SK-N-MC (cell line): ENCODE measurements at regions not wholly inside any gene's neighbourhood (a gene's known extent, or its start where the extent isn't known, plus 50 kb on each side); places are given as distances from the start of the nearest gene placed in this dataset.

ENCODE experiments used
- EZH2 ChIP-seq: fragments of 200-600 bp; sonication (generic); IDR thresholded peaks from one replicate; pipeline ENCODE4 v1.6.1; 2017; ENCODE audit warnings: antibody characterized with exemption
- FOXP2 ChIP-seq: optimal IDR thresholded peaks from 2 replicates; pipeline ENCODE3; 2011; ENCODE audit warnings: mild to moderate bottlenecking, moderate library complexity; ENCODE audit not compliant: insufficient read depth; ENCODE audit errors: extremely low read length, control extremely low read depth
- POLR2AphosphoS5 ChIP-seq: IDR thresholded peaks from 2 replicates; pipeline ENCODE4 v1.6.1; 2012; ENCODE audit warnings: mild to moderate bottlenecking, low read depth, low read length, borderline replicate concordance

- TF ChIP-seq EZH2 (no peak), POLR2AphosphoS5 (no peak), FOXP2 (no peak)
Measured at GRCh38 chr11:82458761-82459160, 274.9 kb downstream of the FAM181B start.
